Left kidney (tissue), 1 donor: ENCODE measurements at regions not wholly inside any gene's neighbourhood (a gene's known extent, or its start where the extent isn't known, plus 50 kb on each side); places are given as distances from the start of the nearest gene placed in this dataset.
"Not testable (repeated sequence)": the region's sequence is repeated elsewhere in the genome, so short reads cannot be mapped to it uniquely, and the experiment has no call there.

Experiments used
- DNase-seq: peaks from one replicate; pipeline ENCODE4 v3.0.0-alpha.2; 2013

DNA sequence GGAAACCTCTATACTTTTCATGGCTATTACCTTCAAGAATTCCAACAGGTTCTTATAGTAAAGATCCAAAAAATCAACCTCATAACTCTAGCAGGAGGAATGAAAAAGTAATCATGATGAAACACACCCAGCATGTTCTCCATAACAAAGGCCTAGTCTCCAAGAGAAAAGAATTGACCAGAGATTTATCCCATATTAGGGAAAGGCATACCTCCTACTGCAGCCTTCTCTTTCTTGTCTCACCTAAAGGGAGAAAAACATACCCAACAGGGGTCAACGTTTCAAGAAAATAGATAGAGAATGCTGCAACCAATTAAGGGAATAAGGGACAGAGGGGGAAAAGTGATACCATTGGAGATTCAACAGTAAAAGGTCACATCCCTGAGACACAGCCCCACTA, 262.5 kb downstream of the FRK start:
- no peak for DNase-seq

DNA sequence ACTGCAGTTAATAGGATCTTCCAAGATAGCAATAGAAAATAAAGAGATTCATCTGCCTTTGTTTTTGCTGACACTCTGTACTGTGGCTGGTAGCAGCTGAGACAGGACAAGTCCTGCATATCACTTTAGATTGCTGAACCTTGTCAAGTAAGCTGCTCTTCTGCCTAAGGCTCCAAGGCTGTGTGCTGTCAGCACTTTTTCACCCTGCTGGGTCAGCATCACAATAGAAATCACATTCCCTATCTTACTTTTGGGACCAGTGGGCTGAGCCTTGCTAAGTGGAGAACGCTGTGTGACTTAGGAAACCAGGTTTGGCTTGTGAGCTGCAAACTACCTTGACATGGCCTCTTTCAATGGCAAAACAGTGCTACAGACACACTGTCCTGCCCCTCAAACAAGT, 263.9 kb downstream of the FRK start:
- DNase-seq, result no peak

DNA sequence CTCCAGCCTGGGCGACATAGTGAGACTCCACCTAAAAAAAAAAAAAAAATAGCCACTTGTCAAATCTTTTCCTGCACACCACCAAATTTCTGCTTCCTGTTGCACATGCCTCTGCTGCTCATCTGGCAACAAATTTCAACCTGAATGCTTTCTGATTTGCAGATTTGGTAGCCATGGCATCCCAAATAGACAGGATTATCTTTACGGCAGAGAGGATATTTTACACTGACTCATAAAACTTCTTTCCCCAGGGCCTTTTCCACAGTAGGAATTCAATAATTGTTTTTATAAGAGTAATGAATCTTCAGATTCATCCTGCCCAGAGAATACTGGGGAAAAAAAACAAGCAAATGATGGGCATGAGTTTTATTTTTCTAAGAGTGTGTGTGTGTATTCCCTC, 264.6 kb downstream of the FRK start:
- DNase-seq, result no peak

DNA sequence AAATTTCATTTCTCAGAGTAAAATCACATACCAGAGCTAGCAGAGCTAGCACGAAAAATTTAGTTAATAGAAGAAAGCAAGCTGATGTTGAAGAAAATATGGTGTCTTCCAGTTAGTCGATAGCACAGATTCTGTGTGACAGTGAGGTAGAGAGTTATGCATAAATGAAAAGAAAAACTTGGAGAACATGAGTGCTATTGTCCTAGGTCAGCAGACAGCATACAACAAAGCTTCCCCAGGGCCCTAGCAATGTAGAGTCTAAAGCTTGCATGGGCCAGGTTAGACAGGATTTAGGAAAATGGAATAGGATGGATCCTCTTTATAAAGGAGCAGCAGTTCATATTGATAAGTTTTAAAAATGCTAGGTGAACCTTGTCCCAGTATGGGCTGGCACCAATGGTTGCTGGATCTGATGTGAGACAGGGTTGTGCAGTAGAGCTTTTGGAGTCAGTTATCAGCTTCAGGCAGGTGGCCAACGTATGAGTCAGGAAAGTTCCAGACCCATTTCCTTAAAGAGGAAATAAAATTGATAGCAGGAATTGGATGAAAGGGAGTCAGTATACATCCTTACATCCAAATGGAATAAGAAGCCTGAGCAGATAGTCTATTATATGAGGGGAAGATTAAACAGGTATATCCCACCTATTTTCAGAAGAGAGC, 277.2 kb downstream of the FRK start:
- no peak for DNase-seq

DNA sequence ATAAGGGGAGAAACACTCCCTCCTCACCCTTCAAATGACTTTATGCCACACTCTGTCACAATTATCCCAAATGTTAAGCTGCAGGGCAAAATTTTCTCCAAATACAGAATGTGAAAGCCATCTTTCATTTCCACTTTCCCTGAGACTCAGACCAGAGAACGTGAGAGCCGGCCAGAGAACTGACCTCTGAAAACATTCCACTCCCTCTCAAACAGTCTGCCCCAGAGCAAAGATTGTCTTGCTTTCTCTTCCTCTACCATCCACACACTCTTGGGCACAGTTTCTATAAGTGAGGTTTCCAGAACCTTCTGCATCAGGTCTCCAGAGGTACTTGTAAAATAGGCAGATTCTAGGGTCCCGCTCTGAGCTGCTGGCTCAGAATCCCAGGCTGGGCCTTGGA, 278.1 kb downstream of the FRK start:
- DNase-seq, result no peak

GRCh38 chr6:115773741-115774140, 286.9 kb downstream of the FRK start:
- DNase-seq, result no peak

DNA sequence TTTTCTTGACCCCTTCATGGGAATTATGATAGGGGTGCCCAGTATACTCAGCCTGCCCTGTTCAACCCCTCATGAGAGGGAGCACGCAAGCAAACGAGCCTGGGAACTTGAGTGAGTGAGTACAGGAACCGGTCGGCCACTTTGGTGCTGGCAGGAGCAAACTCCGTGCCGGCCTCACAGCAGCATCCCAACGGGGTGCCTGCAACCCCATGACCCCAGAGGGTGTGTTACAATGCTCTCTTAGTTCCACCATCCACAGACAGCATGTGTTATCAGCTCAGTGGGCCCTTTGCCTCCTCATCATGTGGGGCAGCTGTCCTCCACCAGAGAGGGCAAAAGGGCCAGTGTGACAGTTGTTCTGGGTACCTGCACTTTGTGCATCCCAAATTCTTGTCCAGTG, 289.8 kb downstream of the FRK start:
- no peak for DNase-seq

DNA sequence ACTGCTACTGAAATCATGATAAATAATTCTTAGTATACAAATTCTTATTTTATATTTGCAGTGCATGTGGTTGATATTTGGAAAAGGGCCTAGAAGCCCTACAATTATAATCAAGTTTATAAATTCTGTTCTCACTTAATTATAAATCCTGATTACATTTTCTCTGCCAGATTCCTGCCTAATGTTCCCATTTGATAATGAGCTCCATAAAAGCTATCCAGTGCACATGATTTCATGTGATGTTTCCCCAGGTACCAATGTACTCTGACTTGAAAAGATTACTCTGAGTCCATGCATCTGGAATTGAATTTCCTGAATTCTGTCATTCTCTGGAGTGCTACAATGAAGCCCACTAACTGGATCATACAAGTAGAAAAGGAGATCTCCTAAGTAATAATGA, 292.2 kb downstream of the FRK start:
- DNase-seq, result no peak

- DNase-seq, result no peak
Observed at GRCh38 chr6:115767931-115768330, 292.8 kb downstream of the FRK start.

GRCh38 chr6:115766745-115767462, 293.8 kb downstream of the FRK start:
- no peak for DNase-seq

- DNase-seq, result no peak
Observed at GRCh38 chr6:115765966-115766365, 294.7 kb downstream of the FRK start.

DNA sequence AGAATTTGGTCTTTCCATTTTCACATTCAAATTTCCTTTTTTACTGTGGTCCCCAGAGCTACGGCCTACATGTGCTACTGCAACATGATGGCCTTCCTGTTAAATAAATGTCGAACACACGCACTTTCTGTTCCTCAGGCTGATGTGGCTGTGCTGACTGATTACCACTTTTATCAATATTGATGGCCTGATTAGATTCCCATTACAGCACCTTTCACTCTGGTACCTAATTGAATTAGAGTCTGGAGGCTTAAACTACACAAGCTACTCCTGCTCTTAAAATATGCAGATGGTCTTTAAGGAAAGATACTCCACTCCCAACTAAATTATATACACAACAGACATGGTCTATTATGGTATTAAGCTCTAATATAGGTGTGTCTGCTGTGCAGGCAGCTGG, 301.6 kb downstream of the FRK start:
- no peak for DNase-seq

GRCh38 chr6:115753446-115753845, 307.2 kb downstream of the FRK start:
- no peak for DNase-seq

- no peak for DNase-seq
Observed at GRCh38 chr6:115750946-115751345, 309.7 kb downstream of the FRK start.

DNA sequence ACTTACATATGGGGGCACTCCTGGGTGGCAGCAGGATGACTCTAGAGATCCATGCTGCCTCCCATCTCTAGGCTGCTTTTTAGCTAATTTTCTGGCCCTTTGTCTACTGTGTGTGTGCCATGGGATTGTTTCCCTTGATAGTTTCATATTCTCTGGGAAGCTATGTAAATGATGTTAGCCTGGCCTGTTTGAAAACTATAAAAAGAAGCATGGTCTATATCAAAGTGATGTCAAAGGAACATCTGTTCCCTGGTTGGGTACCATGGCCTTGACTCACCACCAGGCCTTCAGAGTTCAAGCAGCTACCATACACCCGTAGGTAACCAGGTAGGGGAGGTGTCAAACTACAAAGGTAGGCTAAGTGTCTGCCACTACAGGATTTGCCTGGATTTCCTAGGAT, 310.4 kb downstream of the FRK start:
- DNase-seq, result no peak

- no peak for DNase-seq
Observed at GRCh38 chr6:115747719-115748118, 313.0 kb downstream of the FRK start.

DNA sequence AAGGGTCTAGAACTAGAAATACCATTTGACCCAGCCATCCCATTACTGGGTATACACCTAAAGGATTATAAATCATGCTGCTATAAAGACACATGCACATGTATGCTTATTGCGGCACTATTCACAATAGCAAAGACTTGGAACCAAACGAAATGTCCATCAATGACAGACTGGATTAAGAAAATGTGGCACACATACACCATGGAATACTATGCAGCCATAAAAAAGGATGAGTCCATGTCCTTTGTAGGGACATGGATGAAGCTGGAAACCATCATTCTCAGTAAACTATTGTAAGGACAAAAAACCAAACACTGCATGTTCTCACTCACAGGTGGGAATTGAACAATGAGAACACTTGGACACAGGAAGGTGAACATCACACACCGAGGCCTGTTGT, 314.1 kb downstream of the FRK start:
- DNase-seq, result not testable (repeated sequence)

DNA sequence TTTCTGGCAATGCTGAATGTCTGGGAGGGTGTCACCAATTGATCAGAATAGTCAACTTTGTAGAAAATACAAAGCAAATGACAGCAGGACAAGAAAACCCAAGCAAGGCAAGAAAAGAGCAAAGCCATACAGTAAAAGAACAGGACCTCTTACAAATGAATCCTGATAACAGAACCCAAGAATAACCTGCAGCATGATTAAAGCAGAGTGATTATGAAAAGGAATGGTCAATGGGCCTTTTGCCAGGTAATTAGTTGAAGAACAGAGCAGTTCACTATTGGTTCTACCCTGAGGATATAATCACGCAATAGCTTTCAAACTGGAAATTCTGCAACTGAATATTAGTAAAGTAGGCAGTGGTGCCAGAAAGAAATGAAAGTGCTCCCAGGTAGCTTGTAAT, 319.8 kb downstream of the FRK start:
- DNase-seq, result no peak

GRCh38 chr6:115735610-115736009, 325.1 kb downstream of the FRK start:
- no peak for DNase-seq

- DNase-seq, result no peak
Observed at GRCh38 chr6:115733426-115733825, 327.3 kb downstream of the FRK start.

GRCh38 chr6:115729036-115729435, 331.7 kb downstream of the FRK start:
- DNase-seq, result no peak

DNA sequence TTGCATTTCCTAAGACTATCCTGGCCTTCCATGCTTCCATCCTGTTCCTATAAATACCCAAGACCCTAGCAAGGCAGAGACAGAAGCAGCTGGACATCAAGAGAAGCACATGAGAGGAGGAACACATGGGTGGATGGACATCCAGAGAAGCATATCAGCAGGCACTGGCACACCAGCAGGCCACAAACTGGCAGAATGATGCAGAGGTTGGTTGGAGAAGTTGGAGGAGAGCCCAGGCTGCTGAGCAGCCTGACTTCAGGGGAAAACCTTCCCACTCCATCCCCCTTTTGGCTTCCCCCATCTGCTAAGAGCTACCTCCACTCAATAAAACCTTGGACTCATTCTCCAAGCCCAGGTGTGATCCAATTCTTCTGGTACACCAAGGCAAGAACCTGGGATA, 332.5 kb downstream of the FRK start:
- no peak for DNase-seq

DNA sequence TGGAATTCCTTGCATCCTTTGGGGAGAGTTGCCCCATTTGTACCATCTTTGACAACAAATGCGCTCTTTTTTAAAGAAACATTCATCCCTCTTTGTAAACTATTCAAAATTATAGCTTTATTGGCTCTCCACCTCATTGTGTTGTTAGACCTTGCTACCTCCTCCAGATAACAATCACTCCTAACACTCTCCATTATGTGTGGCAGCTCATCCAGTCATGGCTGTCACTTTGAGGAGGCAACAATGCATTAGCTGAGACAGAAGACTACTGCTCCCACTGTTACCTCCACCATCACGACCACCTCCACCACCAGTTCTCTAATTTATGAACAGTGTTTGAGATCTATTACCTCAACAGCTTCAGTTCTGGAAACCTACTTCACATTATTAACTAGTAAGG, 339.1 kb downstream of the FRK start:
- no peak for DNase-seq

GRCh38 chr6:115720900-115721299, 339.8 kb downstream of the FRK start:
- DNase-seq, result no peak
